ENCODE measurements at regions not wholly inside any gene's neighbourhood (a gene's known extent, or its start where the extent isn't known, plus 50 kb on each side); places are given as distances from the start of the nearest gene placed in this dataset.

DNA sequence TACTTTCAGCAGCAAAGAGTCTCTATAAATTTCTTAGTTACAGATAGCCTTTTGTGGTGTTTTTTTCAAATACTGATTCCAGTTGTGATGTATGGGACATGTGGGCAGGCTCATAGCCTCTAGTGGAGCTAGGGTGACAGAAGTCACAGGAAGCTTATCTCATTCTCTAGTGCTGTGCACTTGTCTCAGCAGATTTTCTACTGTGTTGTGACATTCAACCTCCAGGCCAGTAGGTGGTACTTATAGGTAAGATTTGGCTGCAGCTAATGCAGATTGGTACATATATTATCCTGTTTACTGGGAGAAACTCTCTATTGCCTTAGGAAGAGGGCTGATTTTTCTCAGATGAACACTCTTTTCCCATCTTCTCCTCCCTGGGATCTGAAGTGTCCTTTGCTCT is 176.2 kb downstream of the CALCRL start:
- TF ChIP-seq, protein P1, sequence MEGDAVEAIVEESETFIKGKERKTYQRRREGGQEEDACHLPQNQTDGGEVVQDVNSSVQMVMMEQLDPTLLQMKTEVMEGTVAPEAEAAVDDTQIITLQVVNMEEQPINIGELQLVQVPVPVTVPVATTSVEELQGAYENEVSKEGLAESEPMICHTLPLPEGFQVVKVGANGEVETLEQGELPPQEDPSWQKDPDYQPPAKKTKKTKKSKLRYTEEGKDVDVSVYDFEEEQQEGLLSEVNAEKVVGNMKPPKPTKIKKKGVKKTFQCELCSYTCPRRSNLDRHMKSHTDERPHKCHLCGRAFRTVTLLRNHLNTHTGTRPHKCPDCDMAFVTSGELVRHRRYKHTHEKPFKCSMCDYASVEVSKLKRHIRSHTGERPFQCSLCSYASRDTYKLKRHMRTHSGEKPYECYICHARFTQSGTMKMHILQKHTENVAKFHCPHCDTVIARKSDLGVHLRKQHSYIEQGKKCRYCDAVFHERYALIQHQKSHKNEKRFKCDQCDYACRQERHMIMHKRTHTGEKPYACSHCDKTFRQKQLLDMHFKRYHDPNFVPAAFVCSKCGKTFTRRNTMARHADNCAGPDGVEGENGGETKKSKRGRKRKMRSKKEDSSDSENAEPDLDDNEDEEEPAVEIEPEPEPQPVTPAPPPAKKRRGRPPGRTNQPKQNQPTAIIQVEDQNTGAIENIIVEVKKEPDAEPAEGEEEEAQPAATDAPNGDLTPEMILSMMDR (conservative IDR thresholded peaks at IDR 0.05): no peak
- no peak for TF ChIP-seq ZFX (IDR thresholded peaks at IDR 0.05)
